ENCODE measurements at regions not wholly inside any gene's neighbourhood (a gene's known extent, or its start where the extent isn't known, plus 50 kb on each side); places are given as distances from the start of the nearest gene placed in this dataset.

DNA sequence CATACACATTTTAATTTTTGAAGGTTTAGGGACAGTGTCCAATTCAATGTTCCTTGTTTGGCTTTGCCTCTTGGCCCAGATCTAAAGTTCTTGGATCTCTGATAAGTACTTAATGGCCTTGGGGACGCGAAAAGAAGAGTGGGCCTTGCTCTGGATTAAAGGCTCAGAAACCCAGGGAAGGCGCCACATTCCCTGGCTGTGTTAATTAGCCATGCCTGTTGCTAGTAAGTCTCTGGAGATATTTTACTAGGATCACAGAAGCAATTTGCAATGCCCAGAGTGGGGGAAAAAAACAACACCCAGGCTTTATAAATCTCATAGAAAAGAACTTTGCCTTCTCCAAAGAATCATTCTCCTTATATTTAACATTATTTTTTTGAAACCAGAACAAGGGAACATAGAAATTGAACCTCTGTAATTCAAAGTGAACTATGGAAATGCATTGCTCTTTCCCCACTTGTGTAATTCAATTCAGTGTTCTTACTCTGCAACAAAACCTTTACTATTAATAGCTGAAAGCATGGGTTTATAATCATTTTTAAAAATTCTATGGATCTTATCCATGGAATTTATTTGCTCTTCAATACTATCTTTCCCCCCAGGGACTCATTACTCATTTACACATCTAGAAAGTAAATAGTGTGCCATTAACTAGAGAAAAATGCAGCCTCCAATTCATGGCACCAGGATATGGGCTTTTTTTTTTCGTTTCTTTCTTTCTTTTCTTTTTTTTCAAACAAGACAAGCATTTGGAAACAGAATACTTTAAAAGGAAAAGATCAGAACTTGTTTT lies 172.2 kb upstream of the ANKRD55 start:
- no peak for TF ChIP-seq EZH2 (IDR thresholded peaks at IDR 0.05; ENCODE audit: borderline replicate concordance, low read depth, low read length, poor library complexity, severe bottlenecking)
- TF ChIP-seq, protein P1, sequence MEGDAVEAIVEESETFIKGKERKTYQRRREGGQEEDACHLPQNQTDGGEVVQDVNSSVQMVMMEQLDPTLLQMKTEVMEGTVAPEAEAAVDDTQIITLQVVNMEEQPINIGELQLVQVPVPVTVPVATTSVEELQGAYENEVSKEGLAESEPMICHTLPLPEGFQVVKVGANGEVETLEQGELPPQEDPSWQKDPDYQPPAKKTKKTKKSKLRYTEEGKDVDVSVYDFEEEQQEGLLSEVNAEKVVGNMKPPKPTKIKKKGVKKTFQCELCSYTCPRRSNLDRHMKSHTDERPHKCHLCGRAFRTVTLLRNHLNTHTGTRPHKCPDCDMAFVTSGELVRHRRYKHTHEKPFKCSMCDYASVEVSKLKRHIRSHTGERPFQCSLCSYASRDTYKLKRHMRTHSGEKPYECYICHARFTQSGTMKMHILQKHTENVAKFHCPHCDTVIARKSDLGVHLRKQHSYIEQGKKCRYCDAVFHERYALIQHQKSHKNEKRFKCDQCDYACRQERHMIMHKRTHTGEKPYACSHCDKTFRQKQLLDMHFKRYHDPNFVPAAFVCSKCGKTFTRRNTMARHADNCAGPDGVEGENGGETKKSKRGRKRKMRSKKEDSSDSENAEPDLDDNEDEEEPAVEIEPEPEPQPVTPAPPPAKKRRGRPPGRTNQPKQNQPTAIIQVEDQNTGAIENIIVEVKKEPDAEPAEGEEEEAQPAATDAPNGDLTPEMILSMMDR (conservative IDR thresholded peaks at IDR 0.05; ENCODE audit: low read depth, low read length): no peak
